ENCODE measurements at regions not wholly inside any gene's neighbourhood (a gene's known extent, or its start where the extent isn't known, plus 50 kb on each side); places are given as distances from the start of the nearest gene placed in this dataset.

GRCh38 chr2:16334366-16334765 lies 331.3 kb downstream of the CYRIA start:
- no peak for TF ChIP-seq POLR2AphosphoS5 (IDR thresholded peaks at IDR 0.05)
- no peak for TF ChIP-seq EZH2 (IDR thresholded peaks at IDR 0.05; ENCODE audit: borderline replicate concordance, insufficient read depth, low read length, poor library complexity, severe bottlenecking)
- TF ChIP-seq CTCF (IDR thresholded peaks at IDR 0.05; ENCODE audit: poor library complexity, severe bottlenecking) = no peak
- TF ChIP-seq SMC3 (conservative IDR thresholded peaks at IDR 0.05; ENCODE audit: poor library complexity) = no peak
- no peak for TF ChIP-seq TAF1 (IDR thresholded peaks at IDR 0.05; ENCODE audit: low read depth)
- TF ChIP-seq, protein P1, sequence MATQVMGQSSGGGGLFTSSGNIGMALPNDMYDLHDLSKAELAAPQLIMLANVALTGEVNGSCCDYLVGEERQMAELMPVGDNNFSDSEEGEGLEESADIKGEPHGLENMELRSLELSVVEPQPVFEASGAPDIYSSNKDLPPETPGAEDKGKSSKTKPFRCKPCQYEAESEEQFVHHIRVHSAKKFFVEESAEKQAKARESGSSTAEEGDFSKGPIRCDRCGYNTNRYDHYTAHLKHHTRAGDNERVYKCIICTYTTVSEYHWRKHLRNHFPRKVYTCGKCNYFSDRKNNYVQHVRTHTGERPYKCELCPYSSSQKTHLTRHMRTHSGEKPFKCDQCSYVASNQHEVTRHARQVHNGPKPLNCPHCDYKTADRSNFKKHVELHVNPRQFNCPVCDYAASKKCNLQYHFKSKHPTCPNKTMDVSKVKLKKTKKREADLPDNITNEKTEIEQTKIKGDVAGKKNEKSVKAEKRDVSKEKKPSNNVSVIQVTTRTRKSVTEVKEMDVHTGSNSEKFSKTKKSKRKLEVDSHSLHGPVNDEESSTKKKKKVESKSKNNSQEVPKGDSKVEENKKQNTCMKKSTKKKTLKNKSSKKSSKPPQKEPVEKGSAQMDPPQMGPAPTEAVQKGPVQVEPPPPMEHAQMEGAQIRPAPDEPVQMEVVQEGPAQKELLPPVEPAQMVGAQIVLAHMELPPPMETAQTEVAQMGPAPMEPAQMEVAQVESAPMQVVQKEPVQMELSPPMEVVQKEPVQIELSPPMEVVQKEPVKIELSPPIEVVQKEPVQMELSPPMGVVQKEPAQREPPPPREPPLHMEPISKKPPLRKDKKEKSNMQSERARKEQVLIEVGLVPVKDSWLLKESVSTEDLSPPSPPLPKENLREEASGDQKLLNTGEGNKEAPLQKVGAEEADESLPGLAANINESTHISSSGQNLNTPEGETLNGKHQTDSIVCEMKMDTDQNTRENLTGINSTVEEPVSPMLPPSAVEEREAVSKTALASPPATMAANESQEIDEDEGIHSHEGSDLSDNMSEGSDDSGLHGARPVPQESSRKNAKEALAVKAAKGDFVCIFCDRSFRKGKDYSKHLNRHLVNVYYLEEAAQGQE (IDR thresholded peaks at IDR 0.05; ENCODE audit: borderline replicate concordance) = no peak
- no peak for TF ChIP-seq EP300 (conservative IDR thresholded peaks at IDR 0.05; ENCODE audit: poor library complexity, severe bottlenecking)
- no peak for TF ChIP-seq RAD21 (conservative IDR thresholded peaks at IDR 0.05)
- no peak for TF ChIP-seq MXI1 (conservative IDR thresholded peaks at IDR 0.05; ENCODE audit: poor library complexity, severe bottlenecking)
